Stimulated activated CD8-positive, alpha-beta memory T cell treated with anti-CD3 and anti-CD28 coated beads, Interleukin-2, amount 100 ng/mL, for 48 hours (primary cell): ENCODE measurements at regions not wholly inside any gene's neighbourhood (a gene's known extent, or its start where the extent isn't known, plus 50 kb on each side); places are given as distances from the start of the nearest gene placed in this dataset.
"Not testable (repeated sequence)": the region's sequence is repeated elsewhere in the genome, so short reads cannot be mapped to it uniquely, and the experiment has no call there.

Source experiments
- DNase-seq, 2 donors: peaks; one replicate each; pipeline ENCODE4 v3.0.0-alpha.2; 2020; ENCODE audit warnings: low read depth in 2 of 2

DNA sequence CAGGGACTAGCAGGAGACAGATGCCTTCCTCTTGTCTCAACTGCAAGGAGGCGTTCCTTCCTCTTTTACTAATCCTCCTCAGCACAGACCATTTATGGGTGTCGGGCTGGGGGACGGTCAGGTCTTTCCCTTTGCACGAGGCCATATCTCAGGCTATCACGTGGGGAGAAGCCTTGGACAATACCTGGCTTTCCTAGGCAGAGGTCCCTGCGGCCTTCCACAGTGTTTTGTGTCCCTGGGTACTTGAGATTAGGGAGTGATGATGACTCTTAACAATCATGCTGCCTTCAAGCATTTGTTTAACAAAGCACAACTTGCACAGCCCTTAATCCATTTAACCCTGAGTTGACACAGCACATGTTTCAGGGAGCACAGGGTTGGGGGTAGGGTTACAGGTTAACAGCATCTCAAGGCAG, 1238.6 kb downstream of the OLFM4 start:
- not testable (repeated sequence) for DNase-seq

DNA sequence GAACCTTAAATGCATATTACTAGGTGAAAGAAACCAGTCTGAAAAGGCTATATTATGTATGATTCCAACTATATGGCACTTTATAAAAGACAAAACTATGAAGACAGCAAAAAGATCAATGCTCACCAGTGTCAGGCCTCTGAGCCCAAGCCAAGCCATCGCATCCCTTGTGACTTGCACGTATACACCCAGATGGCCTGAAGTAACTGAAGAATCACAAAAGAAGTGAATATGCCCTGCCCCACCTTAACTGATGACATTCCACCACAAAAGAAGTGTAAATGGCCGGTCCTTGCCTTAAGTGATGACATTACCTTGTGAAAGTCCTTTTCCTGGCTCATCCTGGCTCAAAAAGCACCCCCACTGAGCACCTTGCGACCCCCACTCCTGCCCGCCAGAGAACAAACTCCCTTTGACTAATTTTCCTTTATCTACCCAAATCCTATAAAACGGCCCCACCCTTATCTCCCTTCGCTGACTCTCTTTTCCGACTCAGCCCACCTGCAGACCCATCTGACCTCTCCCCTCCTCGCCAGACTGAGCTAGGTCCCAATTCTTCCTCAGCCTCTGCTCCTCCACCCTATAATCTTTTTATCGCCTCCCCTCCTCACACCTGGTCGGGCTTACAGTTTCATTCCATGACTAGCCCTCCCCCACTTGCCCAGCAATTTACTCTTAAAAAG, 1239.5 kb downstream of the OLFM4 start:
- not testable (repeated sequence) for DNase-seq

DNA sequence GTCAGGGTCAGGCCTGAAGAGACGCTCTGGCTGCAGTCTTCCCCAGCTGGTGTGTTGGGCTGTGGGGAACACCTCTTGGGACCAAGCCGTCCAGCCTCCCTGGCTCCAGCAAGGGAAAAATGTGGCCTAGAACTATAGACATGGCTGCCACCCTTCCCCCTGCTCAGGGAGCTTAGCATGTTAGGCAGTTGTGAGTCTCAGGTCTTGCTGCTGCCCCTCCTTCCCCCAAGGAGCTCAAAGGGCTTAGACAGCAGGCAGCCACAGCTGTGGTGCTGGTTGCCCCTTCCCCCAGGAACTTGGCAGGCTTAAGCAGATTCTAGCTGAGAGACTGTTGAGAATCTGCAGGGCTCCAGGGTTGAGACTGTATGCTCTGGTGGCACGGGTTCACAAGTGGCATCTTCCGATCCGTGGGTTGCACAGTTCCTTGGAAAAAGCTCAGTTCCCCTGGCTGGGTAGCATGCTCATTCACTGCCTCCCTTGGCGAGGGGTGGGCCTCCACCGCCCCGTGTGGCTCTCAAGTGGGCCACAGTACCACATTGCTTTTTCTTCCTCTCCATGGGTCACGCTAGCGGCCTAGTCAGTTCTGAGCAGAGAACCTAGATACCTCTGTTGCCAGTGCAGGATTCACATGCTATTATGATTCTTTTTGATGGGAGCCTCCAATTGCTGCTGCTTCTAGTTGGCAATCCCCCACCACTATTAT, 1258.6 kb downstream of the OLFM4 start:
- no peak for DNase-seq

DNA sequence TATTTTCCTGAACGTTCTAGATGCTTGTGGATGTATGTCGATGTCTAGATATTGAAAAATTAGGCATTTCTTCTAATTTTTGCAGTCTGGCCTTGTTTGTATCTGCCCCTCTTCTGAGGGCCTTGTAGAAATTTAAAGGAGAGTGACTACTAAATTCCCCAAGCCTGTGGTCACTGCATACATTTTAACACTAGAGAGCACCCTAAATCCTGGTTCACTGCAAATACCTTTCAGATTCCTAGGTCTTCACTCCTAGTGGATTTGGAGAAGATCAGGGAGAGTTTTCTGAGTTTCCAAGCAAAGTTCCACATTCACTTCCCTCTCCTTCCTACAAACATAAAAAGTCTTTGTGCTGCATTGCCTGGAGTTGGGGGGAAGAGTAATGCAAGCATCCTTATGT, 1272.5 kb downstream of the OLFM4 start:
- DNase-seq, result no peak

DNA sequence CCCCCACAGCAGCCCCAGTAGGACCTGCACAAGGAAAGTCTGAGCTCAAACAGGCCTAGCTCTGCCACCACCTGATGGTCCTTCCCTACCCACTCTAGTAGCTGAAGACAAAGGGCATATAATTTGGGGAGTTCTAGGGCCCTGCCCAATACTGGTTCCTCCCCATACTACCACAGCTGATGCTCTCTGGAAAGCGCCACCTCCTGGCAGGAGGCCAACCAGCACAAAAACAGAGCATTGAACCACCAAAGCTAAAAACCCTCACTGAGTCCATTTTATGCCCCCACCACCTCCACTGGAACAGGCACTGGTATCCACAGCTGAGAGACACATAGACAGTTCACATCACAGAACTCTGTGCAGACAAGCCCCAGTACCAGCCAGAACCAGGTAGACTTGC, 1276.8 kb downstream of the OLFM4 start:
- DNase-seq, result no peak

DNA sequence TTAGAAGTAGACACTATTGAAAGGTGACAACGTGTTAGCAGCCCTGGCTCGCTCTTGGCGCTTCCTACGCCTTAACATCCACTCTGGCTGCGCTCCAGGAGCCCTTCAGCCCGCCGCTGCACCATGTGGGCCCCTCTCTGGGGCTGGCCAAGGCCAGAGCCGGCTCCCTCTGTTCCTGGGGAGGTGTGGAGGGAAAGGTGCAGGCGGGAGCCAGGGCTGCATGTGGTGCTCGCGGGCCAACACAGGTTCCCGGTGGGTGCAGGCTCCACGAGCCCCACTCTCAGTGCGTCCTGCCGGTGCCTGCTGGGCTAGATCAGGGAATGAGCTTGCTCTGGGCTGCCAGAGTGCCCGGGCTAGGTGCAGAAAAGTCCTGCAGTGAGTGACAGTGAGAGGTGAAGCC, 1284.3 kb downstream of the OLFM4 start:
- DNase-seq, result no peak

DNA sequence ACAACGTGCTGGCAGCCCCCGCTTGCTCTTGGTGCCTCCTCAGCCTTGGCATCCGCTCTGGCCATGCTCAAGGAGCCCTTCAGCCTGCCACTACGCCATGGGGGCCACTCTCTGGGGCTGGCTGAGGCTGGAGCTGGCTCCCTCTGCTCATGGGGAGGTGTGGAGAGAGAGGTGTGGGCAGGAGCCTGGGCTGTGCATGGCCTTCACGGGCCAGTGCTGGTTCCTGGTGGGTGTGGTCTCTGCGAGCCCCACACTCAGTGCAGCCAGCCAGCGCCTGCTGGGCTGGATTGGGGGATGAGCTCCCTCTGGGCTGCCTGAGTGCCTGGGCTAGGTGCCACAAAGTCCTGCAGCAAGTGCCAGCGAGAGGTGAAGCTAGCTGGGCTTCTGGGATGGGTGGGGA, 1289.1 kb downstream of the OLFM4 start:
- no peak for DNase-seq

DNA sequence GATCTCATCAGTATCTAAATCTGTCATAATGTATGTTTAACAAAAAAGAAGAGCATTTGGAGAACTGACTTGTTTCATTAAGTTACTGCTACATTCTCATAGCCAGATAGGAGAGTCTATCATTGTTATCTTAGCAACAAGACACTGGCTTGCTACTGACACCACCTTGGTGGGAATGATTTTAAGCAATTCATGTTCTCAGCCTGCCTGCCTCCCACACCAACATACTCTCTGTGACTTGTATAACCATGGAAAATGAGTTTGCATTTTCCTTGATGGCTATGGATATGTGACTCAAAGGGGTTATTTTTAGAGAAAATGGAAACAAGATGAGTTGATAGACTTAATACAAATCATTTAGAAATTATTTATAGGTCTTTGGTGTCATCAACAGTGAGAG, 1308.9 kb downstream of the OLFM4 start:
- DNase-seq, result no peak

DNA sequence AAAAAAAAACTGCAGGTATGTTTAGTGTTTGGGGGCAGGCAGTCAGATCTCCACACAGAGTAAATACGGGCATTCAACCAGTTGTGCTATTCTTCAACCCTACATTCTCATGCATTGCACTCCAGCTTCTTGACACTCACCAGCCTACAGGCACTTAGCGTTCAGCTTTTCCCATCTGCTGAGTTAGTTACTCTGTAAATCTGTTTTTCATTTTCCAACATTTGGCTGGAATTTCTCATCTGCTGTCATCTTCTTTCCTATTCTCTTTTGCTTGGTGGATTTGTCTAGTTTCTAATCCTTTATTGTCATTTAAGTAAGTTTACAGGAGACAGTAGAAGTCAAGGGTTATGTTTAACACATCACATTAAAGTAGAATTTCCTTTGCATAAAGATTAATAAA, 1318.9 kb downstream of the OLFM4 start:
- DNase-seq, result no peak

DNA sequence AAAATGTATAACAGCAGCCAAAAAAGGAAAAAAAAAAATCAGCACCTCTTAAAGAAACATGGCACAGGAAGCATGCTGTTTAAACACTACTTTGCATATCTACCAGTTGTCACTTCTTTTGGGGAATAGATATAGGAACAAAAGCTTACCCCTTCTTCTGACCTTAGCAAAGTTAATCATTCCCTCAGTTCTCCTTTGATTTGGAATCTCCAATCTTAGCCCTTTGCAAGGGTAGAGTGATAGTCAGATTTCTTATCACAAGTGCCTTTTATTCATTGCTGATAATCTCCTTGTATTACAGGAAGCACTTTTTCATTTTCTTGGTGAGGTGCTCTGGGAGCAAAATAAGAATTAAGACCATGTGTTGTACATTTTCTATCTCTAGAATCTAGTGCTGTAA, 1327.6 kb downstream of the OLFM4 start:
- DNase-seq, result no peak

DNA sequence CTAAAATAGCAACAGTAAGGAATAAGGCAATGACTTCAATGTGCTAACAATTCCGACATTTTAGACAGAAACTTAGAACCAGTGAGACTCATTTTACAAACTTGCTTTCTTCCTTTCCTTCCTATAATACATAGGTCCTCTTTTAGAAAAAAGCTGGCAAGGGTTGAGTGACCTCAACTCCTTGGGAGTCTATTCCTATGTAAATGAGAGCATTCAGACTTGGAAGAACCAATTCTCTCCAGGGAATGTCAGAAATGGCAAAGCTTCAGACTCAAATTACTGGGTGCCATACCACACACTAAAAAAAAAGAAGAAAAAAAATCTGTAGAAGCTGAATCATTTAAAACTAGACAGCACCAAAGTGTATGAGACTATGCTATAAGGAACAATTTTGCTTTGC, 1328.2 kb downstream of the OLFM4 start:
- no peak for DNase-seq

DNA sequence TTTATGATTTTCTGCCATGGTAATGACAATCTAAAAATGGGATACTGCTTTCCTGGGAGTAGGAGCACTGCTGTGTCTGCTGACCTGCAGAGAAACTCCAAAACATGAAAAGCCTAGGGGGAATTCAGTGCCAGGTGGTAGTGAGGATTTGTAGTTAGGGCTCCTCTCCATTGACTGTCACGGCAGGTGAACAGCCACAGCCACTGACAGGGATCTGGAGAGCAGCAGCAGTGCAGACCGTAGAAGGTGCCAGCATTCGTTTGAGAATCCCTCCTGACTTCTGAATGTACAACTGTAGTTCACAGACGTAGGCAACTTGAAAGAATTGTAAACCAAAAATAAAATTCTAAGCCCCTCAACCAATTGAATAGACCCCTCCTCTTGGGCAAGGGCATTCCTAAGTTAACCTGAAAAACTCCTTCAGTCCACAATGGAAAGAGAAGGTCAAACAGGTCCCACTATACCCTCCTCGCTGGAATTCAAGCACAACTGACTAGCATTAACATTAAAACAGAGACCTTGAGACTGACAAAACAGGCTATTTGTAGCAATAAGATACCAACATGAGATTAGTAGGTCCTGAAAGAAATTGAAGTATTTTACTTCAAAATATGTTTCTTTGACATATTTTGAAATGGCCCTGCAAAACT, 1328.8 kb downstream of the OLFM4 start:
- no peak for DNase-seq

DNA sequence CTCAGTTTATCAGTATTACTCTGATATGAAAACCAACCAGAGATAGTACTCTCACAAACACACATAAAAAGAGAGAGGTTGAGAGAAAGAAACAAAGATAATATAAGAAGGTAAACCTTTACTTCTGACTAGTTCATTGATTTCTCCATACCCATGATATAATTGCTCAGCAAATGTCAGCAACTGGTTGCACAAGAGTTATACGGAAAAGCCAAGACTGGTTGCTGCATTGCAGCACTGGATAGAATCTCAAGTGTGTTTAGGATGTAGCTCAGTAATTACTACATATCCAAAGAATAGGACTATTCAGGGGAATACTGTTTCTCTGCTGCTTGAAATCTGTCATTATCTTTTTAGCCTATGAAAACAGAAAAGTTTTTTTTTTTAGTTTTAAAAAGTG, 1332.8 kb downstream of the OLFM4 start:
- DNase-seq, result no peak

DNA sequence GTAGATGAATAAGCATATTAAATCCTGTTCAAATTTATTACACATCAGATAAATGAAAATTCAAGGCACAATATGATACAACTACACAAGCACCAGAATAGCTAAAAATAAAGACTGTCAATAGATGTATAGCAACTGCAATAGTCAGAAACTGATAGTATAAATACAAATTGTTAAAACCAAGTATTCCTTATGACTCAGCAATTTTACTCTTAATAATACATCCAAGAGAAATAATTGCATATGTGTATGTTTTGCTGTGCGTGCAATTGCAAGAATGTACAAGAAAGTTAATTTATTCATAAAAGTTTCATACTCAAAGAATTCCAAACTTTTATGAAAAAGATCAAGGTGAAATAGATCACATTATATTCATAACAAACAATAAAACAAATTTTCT, 1338.1 kb downstream of the OLFM4 start:
- no peak for DNase-seq

DNA sequence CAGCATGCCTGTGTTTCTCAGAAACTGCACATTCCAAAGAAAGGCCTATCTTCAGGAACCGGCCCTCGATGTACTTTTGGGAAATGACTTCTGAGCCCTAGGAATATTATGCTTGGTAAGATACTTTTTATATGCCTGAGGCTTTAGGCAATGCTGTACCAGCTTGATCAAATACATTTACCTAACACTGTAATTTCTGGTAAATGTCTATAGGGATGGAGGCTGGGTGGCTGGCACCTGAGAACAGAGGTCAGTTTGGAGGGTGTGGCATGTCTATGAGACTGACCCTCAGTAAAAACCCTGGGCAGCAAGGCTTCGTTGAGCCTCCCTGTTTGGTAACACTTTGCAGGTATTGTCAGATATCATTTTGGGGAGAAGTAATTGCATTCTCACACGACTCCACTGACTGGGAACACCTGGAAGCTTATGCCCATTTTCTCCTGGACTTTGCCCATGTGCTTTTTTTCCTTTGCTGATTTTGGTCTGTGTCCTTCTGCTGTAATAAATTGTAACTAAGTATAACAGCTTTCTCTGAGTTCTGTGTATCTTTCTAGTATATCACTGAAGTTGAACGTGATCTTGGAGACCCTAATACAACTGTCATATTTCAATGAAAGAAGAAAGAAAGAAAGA, 1339.1 kb downstream of the OLFM4 start:
- DNase-seq, result no peak

DNA sequence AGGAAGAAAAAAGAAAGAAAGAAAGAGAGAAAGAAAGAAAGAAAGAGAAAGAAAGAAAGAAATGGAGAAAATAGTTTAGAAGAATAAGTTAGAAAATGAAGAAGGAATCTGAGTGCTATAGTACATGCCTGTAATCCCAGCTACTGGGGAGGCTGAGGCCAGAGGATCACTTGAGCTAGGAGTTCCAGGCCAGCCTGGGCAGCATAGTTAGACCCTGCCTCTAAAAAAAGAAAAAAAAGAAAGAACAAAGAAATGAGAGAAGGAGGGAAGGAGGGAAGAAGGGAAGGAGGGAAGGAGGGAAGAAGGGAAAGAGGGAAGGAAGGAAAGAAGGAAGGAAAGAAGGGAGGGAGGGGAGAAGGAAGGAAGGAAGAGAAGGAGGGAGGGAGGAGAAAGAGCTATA, 1339.8 kb downstream of the OLFM4 start:
- DNase-seq, result no peak

DNA sequence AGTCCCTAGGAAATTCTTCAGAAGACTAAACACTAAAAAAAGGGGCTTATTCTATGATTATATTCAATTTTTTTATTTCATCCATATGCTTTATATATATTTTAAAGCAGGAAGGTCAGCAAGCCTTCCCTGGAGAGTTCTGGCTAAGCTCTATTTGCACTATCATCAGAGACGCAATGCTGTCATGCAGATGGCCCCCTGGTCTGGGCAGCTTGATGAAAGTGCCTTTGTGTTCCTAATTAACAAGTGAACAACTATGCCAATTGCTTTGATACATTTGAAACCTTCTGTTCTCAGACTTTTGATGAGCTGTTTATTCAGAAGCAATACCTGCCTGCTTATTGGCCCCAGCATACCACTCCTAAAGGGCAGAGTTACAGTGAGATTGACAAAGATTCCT, 1344.6 kb downstream of the OLFM4 start:
- DNase-seq, result no peak

DNA sequence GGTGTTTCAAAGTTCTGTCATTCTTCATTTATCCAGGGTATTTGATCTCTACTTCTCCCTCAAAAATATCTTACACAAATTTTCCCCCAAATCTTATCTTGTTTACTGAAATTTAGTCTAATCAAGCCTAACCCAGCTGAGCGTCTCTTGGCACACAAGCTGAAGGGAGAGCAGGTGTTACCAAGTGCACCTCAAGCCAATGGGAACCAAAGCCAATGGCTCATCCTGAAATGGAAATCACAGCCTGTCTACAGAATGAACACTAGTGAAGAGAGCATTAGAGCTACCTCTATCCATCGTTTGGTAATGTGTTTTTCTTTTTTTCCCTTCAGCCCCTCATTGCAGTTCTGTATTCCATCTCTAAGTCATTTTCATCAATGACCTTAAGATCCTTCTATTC, 1350.8 kb downstream of the OLFM4 start:
- DNase-seq, result no peak

DNA sequence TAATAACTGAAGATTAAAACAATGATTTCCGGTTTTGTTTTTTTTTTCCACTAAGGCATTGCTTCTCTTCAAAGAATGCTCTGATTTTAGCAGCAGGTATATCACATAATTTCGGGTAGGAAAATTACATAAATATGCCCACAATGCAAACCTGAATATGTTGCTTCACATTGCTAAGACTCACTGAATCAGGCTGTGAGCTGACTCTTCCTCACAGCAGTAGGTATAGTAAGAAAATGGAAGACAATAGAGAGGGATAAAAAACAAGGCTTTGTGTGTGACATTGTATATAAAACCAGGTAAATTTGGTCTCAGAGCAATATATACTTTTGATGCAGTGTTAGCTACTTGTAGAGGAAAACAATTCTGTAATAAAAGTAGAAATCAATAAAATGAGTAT, 1355.0 kb downstream of the OLFM4 start:
- no peak for DNase-seq

DNA sequence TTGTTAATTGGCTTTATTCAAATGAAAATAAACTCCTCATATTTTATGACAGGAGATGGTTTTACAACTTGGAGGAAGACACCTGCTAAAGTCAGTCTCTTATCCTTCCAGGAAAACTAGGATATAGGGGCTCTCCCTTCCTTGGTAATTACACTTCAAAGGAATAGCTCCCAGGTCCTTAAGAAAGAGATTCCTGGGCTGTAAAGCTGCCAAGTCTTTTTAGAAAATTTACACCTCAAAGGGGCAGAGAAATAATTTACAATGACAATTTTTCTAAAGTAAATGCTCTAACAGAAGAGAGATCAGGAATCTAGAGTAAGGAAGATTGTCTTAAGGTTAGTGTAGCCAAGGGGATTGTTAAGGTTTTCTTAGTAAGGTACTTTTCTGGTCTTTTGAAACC, 1359.0 kb downstream of the OLFM4 start:
- DNase-seq, result no peak

DNA sequence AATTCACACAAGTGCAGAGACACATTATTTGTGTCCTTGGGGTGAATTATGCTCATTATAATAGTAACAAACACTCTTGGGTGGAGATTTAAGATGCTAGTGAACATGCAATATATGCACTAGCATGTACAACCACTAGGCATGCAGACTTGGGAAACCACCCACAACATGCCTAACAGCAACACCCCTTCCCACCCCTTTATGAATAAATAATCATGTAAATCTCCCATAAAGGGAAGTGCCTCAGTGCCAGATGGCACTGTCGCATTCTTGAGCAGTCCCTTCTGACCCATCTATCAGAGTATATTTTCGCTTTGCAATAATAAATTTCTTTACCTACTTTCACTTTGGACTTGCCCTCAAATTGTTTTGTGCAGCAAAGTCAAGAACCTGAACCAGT, 1362.2 kb downstream of the OLFM4 start:
- DNase-seq, result no peak

DNA sequence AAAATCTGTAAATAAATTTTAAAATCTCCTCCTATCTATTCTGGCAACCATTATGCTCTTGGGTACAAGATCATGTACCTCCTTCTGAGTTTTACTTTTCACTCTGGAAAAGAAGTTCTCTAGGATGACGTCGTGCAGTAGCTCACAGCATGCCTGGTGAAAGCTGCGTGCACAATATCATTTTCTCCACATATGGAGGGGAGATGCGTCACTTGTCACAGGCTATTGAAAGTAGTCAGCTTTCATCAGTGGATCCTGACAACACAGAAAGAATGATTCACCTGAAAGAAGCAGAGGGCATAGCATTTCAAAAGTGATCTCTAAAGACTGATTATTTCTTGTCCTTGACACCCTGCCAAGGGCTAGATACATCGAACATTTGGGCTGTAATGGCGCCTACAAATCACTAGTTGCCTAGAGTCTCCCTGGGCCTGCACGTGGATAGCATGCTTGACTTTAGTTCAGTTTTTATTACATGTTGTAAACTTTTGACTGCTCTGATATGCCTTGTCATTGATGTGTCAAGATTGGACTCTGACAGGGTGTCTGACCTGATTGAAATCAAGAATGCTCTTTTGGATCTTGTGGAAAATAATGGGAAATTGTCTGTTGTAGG, 1365.6 kb downstream of the OLFM4 start:
- no peak for DNase-seq
